GM19238 (cell line): ENCODE measurements at regions not wholly inside any gene's neighbourhood (a gene's known extent, or its start where the extent isn't known, plus 50 kb on each side); places are given as distances from the start of the nearest gene placed in this dataset.
"Not testable (repeated sequence)": the region's sequence is repeated elsewhere in the genome, so short reads cannot be mapped to it uniquely, and the experiment has no call there.

Experiments used
- DNase-seq: peaks from one replicate; pipeline ENCODE4 v3.0.0; 2011; ENCODE audit warnings: low spot score; ENCODE audit not compliant: insufficient read length

DNA sequence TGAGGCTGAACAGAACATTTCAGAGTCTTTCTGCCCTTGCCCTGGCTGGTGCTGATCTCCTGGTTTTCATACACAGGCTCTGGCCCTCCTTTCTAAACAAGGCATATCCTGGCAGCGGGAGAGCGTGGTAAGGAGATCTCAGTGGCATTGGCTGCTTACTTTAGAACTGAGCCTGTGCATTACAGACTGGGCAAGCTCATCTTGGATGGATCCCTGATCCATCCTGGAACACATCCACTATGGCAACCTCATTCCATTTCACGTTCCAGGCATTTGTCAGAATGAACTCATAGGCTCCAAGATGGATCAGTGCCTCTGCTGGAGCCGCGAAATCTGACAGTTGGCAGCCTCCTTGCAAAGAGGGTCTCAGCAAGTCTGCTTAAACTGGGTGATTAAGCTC lies 224.5 kb upstream of the PELI2 start:
- no peak for DNase-seq

DNA sequence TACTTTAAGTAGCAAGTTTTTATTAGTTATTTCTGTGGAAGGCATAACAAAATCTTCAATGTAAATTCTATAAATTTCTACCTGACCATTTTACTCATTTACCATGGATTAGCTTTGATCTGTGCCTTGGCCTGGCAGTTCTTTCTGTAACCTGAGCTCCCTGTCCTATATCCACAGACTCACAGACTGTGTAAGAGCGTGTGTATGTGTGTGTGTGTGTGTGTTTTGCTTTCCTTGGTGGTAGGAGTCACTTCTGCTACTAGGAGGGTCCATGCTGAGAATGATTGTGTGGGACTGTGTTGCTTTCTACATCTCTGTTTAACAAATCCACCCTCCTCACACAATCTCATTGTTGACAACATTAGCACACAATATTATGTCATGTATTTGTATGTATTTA lies 221.2 kb upstream of the PELI2 start:
- DNase-seq, result no peak

DNA sequence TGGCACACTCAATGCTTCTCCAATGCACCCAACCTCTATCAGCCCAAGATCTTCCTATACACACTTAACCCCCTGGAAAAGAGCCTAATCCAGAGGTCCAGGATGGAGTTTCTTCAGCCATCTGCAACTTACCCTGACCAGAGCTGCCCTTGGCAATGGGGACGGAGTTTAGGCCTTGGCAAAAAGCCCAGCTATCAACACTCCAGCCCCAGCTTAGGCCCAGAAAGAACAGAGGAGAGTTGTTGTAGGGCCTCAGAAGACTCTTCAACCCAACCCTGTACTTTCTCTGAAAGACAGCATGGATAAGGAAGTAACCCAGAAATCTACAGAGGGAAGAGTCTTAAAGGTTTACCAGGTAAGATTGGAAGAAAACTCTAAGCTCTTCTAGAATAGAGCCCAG lies 219.3 kb upstream of the PELI2 start:
- no peak for DNase-seq

DNA sequence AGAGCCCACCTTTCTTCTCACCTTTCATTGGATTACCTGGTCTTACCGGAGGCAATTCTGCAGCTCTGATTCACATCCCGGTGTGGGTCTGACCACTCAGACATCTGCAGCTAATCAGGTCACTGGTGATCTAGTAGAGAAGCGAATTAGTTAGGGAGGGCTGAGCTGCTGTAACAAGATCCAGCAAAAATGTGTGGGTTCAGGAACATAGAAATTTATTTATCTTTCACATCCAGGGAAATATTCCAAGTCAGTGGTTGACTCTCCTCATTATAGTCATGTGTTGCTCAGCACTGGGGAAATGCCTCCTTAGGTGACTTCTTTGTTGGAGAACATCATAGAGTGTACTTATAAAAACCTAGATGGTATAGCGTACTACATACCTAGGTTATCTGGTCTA lies 218.7 kb upstream of the PELI2 start:
- no peak for DNase-seq

DNA sequence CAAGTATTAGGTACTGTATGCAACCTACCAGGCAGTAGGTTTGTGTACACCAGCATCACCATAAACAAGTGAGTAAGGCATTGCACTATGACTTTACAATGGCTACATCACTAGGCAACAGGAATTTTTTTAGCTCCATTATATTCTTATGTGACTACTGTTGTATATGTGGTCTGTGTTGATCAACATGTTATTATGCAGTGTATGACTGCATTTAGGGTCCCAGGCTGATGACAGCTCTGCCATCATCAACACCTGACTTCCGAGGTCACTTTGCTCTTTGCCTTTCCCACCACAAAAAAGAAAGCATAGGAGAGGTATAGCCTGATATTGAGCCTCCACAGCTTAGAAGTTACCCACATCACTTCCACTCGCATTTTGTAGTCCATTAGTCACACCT lies 217.5 kb upstream of the PELI2 start:
- no peak for DNase-seq

DNA sequence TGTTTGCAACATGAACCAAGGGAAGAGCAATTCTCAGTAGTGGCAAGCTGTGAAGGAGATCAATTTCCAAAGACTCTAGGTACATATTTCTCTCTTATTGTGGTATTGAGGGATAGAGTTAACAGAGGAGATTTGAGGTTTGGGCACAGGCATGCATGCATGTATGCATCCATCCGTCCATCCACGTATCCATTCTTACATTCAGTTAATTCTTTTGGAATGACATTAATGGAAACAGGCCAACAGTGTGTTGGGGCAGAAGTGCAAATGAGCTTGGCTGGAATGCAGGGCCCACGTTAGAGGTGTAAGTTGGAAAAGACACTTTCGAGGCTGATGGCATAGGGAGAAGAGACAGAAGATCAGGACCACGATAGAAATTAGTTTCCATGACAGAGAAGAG lies 216.9 kb upstream of the PELI2 start:
- DNase-seq, result no peak

DNA sequence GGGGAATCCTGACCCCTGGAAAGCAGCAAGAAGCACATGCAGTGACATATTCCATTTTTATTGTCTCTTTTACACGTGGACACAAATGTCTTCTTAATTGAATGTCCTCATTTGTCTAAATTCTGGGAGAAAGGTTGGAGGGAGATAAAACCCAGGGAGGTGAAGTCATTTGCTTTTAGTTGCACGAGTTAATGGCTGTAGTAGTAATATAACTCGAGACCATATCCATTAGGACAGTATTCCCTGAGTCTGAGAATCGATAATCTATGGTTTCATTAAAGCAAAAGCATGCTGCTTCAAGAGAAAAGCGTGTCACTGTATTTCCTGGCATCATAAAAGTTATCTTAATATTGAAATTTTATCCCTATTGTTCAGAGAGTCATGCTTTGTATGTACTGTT lies 216.0 kb upstream of the PELI2 start:
- DNase-seq, result no peak

DNA sequence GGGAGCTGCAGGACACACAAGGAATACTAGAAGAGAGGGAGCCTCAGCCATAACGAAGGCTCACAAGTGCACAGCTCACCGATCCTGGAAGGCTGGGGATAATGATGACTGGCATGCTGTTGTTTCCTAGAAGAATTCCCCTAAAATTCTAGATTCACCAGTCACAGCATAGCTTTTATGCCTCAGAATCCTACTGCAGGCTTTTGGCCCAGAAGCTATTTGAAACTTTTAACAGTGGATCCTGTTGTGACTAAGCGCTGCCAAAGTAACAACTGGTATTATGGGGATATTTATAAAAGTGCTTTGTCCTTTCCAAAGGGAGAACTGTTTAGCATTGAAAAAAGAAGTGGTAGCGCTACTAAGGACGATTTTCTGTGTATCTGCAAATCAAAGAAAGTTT lies 214.1 kb upstream of the PELI2 start:
- DNase-seq, result no peak

DNA sequence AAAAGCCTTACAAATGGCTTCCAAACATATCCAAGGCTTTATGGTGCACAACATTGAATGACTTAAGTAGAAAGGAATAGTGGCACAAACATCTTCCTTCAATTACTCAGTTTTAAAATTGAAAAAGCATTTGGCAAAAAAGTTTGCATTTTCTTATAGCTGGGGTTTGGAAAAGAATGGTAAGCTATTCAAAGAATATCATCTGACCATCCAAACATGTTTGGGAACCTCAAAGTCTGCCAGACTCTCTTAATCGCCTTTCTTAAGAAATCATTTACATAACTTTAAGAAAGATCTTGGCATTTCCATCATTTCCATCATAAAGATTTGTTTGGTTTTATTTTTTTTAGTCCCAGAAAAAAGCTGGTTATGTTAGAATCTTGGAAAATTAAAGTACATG lies 210.1 kb upstream of the PELI2 start:
- no peak for DNase-seq

DNA sequence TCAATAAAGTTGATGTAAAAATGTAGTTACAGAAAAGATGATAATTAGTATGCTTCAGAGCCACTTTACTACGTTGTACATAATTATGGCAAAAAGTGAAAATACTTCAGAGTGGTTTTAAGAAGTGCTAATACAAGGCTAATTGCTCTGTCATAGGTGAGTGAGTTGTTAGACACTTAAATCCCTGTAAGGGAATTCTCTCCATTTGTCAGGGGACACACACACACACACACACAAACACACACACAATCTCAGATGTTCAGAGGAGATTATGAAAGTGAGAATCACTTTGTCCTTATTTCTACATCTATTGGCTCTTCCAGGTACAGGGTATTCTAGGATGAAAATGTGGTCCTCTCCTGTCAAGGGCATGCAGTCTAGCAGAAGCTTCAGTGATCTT lies 208.3 kb upstream of the PELI2 start:
- no peak for DNase-seq

DNA sequence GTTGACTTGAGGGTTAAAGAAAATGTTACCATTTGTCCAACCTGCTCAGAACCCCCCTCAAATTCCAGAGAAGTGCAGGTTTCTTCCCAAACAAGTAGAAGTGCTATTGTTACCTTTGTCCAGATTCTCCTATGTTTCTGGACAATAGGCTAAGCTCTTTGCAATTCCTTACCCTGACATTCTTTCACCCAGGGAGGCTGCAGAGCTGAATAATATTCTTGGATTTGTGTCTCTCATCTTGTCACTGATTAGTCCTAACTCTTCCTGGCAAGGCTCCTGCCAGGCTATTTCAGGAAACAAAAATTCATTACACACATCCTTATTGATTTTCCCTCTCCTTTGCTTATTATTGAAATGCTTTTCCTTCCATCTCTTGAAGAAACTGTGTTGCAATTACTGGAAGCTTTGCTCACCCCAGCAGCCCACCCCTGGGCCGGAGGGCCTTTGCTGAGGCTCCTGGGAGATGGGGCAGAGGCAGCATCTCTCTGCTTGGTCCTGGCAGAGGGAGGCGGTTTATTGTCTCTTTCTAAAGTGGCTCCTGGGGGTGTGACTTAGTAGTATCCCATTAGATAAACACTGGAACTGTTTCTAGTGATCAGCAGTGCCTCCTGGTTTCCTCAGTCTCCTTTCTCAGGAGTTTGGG lies 207.5 kb upstream of the PELI2 start:
- no peak for DNase-seq

DNA sequence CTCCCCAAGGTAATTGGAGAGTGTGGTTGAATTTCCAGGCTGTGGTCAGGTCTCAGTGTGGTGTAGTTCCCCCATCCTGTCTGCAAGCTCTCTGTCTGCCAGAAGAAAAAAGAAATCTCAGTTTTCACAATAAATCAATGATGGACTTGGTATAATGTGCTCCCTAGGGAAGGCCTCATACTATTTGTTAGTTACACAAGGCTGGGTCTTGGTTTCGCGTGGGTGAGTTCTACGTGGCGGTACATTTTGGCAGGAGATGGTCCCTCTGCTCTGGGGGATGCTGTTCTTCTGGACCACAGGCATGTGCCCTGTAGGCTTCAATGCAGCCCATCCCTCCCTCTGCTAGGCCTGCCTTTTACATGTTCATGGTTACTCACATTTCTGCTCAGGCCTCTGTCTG lies 206.4 kb upstream of the PELI2 start:
- no peak for DNase-seq

DNA sequence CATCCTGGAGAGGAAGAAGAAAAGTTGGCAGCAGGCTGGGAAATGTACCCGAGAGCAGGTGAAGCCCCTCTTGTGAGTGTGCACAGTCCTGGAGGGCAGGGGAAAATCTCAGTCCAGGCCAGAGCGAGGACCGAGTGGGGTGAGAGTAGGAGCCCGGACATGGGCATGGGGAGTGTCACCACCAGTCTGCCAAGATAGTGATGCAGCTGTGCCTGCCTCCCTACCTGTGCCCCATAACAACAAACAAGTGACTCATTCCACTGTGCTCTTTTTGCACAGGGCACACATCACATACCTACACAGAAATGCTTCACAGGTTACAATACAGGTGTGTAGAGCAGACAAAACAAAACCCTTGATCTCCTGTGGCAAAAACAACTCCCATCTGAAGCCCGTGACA lies 205.9 kb upstream of the PELI2 start:
- DNase-seq, result no peak

DNA sequence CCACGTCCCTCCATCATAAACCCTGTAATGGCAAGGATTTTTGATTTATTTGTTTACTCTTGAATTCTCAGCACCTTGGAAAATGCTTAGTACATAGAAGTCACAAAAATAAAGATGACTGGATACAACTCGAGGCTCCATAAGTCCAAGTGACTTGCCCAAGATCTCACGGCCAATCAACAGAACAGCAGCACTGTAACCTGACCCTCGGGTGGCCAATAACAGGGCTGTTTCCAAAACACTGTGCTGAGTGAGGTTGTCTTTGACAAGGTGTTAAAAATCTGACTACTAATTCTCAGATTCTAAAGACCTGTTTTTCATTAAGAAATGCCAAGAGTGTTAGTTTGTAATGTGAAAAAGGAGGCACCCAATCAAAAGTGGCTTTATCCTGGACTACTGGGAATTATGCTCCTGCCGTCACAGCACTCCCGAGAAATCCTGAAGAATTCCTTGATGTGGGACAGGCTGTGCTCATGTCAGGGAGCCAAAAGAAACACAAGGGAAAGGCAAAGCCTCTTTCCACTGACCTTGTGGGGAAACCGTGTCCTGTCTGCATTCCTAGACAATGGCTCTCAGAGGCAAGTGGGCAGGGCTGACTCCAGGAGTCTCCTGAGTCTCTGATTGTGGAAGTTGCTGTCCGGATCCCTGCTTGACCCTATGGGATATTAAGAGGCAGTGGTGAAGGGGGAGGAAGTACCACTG lies 204.7 kb upstream of the PELI2 start:
- no peak for DNase-seq

DNA sequence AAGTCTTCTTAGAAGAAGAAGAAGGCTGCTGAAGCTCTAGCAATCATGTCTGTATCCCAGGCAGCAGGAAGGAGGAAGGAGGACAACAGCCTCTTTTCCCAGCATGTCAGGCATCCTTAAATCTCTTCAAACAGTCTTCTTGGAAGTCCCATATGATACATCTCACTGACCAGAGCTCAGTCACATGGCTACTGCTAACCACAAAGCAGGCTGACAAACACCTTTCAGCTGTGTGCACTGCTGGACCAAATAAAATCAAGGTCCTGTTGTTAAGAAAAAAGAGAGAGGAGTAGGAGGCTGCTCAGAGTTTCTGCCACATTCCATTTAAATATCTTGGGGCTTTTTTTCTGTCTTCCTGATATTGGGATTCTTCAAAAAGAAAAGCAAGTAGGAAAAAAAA lies 203.4 kb upstream of the PELI2 start:
- no peak for DNase-seq

DNA sequence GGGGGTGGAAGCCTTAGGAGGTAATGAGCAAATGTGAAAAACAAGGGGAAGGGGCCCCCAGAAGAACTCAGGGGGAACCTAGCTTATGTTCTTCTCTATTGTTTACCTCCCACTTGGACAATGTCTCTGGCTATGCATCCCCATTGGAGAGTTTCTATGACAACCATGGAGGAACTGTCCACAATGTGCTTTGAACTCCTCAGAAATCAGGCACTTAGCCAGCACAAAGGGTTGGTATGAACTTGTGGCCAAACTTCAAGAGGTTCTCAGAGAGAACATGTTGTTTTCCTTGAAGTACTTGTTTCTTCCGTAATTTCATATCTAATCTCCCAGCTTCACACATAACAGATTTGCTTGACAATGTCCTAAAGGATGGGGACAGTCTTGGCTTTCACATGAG lies 202.8 kb upstream of the PELI2 start:
- no peak for DNase-seq

DNA sequence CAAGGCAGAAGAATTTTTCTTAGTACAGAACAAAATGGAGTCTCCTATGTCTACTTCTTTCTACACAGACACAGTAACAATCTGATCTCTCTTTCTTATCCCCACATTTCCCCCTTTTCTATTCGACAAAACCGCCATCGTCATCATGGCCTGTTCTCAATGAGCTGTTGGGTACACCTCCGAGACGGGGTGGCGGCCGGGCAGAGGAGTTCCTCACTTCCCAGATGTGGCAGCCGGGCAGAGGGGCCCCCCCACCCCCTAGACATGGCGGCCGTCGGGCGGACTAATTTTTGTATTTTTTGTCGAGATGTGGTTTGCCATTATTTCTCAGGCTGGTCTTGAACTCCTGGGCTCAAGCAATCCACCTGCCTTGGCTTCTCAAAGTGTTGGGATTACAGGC lies 198.4 kb upstream of the PELI2 start:
- DNase-seq, result not testable (repeated sequence)

DNA sequence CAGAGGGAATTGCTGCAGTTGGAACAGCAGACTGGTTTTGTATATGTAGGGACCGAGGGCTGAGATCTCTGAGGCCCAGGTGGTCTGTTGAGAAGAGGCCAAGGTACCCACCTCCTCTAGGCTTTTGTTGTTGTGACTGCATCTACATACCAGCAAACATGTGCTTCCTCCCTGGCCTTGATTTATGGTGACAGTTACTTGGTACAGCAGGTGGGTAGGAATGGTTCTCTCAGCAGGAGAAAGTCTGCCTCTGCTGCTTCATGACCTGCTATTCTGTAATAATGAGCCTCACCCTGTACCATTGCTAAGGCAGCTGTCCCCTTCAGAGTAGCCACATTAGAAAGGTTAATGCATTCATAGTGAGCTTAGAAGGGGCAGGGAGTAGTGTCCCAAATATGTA lies 196.7 kb upstream of the PELI2 start:
- no peak for DNase-seq

DNA sequence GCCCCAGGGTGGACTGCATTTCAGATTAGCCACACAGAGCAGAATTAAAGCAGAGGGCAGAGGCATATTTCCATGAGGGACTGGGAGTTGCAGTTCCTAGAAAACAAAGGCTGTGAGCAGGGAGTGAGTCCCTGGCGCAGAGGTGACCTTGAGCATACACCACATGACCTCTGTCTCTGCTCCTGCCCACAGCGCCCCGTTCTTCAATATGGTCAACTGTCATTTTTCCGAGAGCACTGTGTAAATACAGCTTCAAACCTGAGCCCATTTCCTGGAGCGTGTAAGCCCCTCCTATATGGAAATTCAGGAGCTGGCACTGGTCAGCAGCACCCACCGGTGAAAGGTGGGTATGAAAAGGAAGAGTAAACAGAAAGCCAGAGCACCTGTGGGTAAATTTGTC lies 192.2 kb upstream of the PELI2 start:
- DNase-seq, result no peak

DNA sequence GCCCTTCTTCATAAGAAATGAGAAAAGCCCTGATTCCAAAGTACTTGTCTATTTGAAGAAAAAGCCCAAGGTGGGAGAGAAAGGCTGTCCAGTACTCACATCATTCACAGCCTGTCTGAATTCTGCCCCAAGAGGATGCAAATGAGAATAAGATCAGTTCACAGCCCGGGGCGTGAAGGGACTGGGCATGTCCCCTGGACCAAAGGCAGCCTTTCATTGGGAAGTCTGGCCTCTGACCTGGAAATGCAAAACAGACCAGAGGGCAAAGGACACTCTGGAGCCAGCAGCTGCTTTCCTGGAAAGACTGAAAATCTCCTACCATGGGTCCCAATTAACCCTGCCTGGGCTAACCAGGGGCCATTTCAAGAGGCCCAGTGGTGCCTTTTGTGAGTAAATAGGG lies 191.2 kb upstream of the PELI2 start:
- no peak for DNase-seq

DNA sequence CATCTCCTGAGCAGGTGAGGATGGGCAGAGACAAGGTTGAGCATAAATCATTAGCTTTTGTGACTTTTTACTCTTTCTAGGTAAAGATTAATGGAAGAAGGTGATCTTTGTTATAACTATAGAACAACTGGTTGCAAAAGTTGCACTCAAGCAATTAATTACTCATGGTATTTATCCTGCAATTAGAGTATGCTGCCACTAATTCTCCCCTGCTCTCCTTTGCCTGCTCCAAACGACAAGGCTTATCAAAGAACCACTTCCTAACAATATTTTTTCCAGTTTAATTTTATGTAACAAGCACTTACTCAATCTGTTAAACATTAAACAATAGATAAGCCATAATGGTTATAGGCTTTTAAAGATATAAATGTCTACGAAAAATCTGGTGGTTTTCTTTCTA lies 189.9 kb upstream of the PELI2 start:
- no peak for DNase-seq

DNA sequence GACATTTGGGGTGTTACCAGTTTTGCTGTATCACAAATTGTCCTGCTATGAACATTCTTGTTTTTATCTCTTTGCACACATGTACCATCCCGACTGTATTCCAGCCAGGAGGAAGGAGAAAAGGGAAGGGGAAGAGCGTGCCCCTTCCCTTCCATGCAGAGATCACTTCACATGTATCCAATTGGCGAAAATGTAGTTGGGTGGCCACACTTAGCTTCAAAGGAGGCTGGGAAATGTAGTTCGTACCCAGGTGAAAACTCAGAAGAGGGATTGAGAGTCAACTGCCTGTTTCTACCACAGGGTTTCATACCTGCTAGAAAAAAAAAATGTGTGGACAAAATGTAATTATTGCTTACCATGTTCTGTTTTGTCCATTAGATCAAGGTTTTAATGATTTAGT lies 189.1 kb upstream of the PELI2 start:
- no peak for DNase-seq

DNA sequence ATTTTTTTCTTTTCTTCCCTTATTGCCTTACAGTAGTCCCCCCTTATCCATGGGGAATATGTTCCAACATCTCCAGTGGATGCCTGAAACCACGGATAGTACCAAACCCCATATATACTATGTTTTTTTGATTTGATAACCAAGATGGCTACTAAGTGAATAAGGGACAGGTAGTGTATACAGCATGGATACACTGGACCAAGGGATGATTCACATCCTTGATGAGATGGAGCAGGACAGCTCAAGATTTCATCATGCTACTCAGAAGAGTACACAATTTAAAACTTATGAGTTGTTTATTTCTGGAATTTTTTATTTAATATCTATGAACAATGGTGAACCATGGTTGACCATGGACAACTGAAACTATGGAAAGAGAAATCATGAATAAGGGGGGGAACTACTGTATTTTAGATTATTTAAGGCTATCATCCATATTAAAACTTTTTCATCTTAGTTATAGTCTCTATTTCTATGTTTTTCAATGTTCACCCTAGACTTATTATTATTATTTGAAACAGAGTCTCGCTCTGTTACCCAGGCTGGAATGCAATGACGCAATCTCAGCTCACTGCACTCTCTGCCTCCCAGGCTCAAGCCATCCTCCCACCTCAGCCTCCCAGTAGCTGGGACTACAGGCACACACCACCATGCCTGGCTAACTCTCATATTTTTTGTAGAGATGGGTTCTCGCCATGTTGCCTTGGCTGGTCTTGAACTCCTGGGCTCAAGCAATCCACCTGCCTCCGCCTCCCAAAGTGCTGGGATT lies 188.0 kb upstream of the PELI2 start:
- DNase-seq, result no peak
